RKO (cell line): ENCODE measurements at regions not wholly inside any gene's neighbourhood (a gene's known extent, or its start where the extent isn't known, plus 50 kb on each side); places are given as distances from the start of the nearest gene placed in this dataset.
A peak's percentile ranks its signal among the peaks of the same experiment; 100 is the strongest.

Experiments
- DNase-seq: peaks from one replicate; pipeline ENCODE4 v3.0.0-alpha.2; 2016; ENCODE audit warnings: low spot score

- peak; percentile 63 for DNase-seq
Measured at GRCh38 chr11:88231894-88232482, 56.7 kb upstream of the RAB38 start.

- no peak for DNase-seq
Measured at GRCh38 chr11:88229303-88229702, 54.1 kb upstream of the RAB38 start.
